Activated naive CD8-positive, alpha-beta T cell (primary cell): ENCODE measurements at regions not wholly inside any gene's neighbourhood (a gene's known extent, or its start where the extent isn't known, plus 50 kb on each side); places are given as distances from the start of the nearest gene placed in this dataset.

Experiments used
- H3K27ac Mint-ChIP-seq: one replicate; pipeline ENCODE4 v1.8.0; 2021; ENCODE audit warnings: mixed read lengths
- H3K27me3 Mint-ChIP-seq: one replicate; pipeline ENCODE4 v1.8.0; 2021; ENCODE audit warnings: mixed read lengths
- H3K36me3 Mint-ChIP-seq: one replicate; pipeline ENCODE4 v1.8.0; 2021; ENCODE audit warnings: mixed read lengths
- H3K4me1 Mint-ChIP-seq: one replicate; pipeline ENCODE4 v1.8.0; 2021; ENCODE audit warnings: low read depth, mixed read lengths
- H3K4me3 Mint-ChIP-seq: one replicate; pipeline ENCODE4 v1.8.0; 2021; ENCODE audit warnings: mild to moderate bottlenecking, mixed read lengths
- H3K9me3 Mint-ChIP-seq: one replicate; pipeline ENCODE4 v1.8.0; 2021; ENCODE audit warnings: low read depth, mixed read lengths

GRCh38 chr1:57796616-57797015, 372.8 kb upstream of the DAB1 start:
- H3K4me3 Mint-ChIP-seq = no peak overlapping the region
- H3K27me3 Mint-ChIP-seq = peaks cover 4% of the 10 kb centered on the region
- H3K27ac Mint-ChIP-seq = no peak overlapping the region

DNA sequence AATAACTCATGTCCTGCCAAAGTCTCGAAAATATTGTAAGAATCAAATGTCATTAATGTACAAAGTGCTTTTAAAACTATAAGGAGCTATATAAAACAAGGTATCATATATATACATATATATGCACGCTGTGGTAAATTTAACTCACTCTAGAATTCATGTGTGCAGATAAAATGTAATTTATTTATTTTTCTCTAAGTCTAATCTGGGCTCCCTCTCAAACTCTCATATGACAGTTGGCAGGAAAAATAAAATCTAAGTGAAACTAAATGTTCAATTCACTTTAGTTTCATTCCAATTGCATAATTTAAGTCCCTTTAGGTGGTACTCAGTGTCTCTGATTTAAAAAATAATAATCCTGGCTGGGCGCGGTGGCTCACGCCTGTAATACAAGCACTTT, 372.0 kb upstream of the DAB1 start:
- peaks cover 4% of the 10 kb centered on the region for H3K27me3 Mint-ChIP-seq
- no peak overlapping the region for H3K27ac Mint-ChIP-seq
- no peaks in the 10 kb centered on the region for H3K9me3 Mint-ChIP-seq
- no peaks in the 10 kb centered on the region for H3K36me3 Mint-ChIP-seq
- H3K4me1 Mint-ChIP-seq = no peaks in the 10 kb centered on the region
- H3K4me3 Mint-ChIP-seq = no peak overlapping the region

More at GRCh38 chr1:57796616-57797015, 372.8 kb upstream of the DAB1 start:
- Mint-ChIP-seq H3K9me3 (no peaks in the 10 kb centered on the region), H3K36me3 (no peaks in the 10 kb centered on the region), H3K4me1 (no peaks in the 10 kb centered on the region)

- Mint-ChIP-seq H3K9me3 (no peaks in the 10 kb centered on the region), H3K36me3 (no peaks in the 10 kb centered on the region), H3K4me1 (no peaks in the 10 kb centered on the region), H3K4me3 (no peak overlapping the region), H3K27me3 (peaks cover 4% of the 10 kb centered on the region), H3K27ac (no peak overlapping the region)
Measured at GRCh38 chr1:57794078-57794477, 370.2 kb upstream of the DAB1 start.

DNA sequence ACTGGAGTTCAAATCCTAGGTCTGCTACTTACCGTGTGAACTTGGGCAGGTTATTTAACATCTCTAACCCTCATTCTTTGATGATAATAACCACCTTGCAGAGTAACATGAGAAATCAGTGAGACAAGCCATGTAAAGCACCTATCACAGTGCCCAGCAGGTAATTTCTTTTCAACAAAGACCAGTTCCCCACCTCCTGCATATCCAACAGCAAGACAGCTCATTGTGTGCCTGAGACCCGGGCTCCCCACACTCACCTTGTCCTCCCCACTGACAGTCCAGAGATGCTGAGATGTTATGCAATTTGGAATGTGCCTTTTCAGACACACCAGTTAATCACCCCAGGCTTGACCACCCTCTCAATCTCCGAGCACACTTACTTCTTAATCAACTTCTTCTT, 367.6 kb upstream of the DAB1 start:
- H3K9me3 Mint-ChIP-seq = no peaks in the 10 kb centered on the region
- no peak overlapping the region for H3K27ac Mint-ChIP-seq
- H3K4me3 Mint-ChIP-seq = no peak overlapping the region
- no peaks in the 10 kb centered on the region for H3K36me3 Mint-ChIP-seq
- no peaks in the 10 kb centered on the region for H3K27me3 Mint-ChIP-seq
- no peaks in the 10 kb centered on the region for H3K4me1 Mint-ChIP-seq

DNA sequence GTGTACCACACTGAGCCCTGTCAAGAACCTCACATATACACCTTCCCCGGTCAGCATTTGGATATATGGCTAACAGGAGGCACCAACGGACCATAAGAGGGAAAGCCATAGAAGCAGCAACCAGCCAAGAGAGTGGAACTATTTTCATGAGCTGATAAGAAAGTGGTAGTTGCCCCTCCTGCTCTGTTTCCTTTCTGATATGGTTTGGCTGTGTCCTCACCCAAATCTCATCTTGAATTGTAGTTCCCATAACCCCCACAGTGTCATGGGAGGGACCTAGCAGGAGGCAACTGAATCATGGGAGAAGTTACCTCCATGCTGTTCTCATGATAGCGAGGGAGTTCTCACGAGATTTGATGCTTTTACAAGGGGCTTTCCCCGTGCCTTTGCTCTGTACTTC, 366.1 kb upstream of the DAB1 start:
- no peak overlapping the region for H3K27ac Mint-ChIP-seq
- no peaks in the 10 kb centered on the region for H3K4me1 Mint-ChIP-seq
- no peaks in the 10 kb centered on the region for H3K9me3 Mint-ChIP-seq
- H3K36me3 Mint-ChIP-seq = no peaks in the 10 kb centered on the region
- H3K4me3 Mint-ChIP-seq = no peak overlapping the region
- peaks cover 4% of the 10 kb centered on the region for H3K27me3 Mint-ChIP-seq

DNA sequence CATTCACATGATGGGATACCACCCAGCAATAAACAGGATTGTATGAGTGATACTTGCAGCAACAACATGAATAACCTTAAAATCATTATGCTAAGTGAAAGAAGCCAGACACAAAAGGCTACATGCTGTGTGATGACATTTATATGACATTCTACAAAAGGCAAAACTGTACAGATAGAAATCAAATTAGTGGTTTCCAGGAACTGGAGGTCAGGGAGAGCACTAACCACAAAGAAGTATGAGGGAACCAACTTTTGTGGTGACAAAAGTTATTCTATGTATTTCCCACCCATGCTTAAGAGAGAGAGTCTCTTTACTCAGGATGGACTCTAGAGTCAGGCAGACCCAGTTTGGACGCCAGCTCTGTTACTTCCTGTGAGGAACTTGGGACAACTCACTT, 364.5 kb upstream of the DAB1 start:
- peaks cover 4% of the 10 kb centered on the region for H3K27me3 Mint-ChIP-seq
- no peaks in the 10 kb centered on the region for H3K36me3 Mint-ChIP-seq
- H3K4me1 Mint-ChIP-seq = no peaks in the 10 kb centered on the region
- H3K27ac Mint-ChIP-seq = no peak overlapping the region
- H3K9me3 Mint-ChIP-seq = no peaks in the 10 kb centered on the region
- H3K4me3 Mint-ChIP-seq = no peak overlapping the region

DNA sequence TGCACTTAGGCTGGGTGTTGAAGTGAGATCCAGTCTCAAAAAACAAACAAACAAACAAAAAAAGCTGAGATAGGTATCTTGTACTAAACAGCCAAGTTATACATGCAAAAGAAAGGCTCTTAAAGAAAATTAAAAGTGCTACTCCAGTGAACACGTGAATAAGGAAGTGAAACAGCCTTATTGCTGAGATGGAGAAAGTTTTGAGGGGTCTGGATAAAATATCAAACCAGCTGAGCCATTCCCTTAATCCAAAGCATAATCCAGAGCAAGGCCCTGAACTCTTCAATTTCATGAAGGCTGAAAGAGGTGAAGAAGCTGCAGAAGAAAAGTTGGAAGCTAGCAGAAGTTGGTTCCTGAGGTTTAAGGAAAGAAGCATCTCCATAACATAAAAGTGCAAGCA, 360.5 kb upstream of the DAB1 start:
- Mint-ChIP-seq H3K4me1 (no peaks in the 10 kb centered on the region), H3K27ac (no peak overlapping the region), H3K27me3 (peaks cover 4% of the 10 kb centered on the region), H3K4me3 (no peak overlapping the region), H3K36me3 (no peaks in the 10 kb centered on the region), H3K9me3 (no peaks in the 10 kb centered on the region)

DNA sequence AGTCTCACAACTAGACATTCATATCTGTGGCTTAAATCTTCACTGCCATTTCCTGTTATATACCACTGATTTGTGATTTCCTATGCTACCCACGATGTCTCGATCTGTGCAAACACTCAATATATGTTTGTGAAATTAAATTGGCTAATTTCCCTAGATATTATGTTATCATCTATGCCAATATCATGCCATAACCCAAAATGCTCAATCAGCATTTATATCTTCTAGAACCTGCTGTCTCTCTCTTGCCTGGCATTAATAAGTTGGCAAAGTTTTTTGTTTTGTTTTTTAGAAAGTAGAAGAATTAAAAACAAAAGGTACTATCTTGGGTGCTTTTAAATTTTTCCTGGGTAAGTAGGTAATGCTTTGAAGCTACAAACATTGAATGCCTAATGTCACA, 358.5 kb upstream of the DAB1 start:
- Mint-ChIP-seq H3K27me3 (peaks cover 4% of the 10 kb centered on the region), H3K4me1 (no peaks in the 10 kb centered on the region), H3K27ac (no peak overlapping the region), H3K36me3 (no peaks in the 10 kb centered on the region), H3K4me3 (no peak overlapping the region), H3K9me3 (no peaks in the 10 kb centered on the region)

DNA sequence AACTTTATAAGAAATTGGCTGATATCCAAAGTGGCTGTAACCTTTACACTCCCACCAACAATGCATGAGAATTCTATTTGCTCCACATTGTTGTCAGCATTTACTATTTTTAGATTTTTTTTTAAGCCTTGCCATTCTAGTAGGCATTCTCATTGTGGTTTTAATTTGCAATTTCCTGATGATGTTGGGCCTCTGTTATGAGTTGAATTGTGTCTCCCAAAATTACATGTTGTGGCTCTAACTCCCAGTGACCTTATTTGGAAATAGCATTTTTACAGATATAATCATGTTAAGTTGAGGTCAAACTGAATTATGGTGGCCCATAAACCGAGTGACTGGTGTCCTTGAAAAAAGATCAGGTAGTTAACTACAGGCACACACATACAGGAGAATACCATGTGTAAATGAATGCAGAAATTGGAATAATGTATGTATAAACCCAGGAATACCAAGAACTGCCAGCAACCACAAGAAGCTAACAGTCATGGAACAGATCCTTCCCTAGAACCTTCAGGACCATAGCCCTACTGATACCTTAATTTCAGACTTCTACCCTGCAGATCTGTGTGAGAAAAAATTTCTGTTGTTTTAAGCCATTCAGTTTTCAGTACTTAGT, 348.8 kb upstream of the DAB1 start:
- H3K4me3 Mint-ChIP-seq = no peak overlapping the region
- no peaks in the 10 kb centered on the region for H3K9me3 Mint-ChIP-seq
- H3K4me1 Mint-ChIP-seq = no peaks in the 10 kb centered on the region
- no peak overlapping the region for H3K27ac Mint-ChIP-seq
- H3K27me3 Mint-ChIP-seq = peaks cover 2% of the 10 kb centered on the region
- H3K36me3 Mint-ChIP-seq = peaks cover 2% of the 10 kb centered on the region

- Mint-ChIP-seq H3K27me3 (peaks cover 3% of the 10 kb centered on the region), H3K4me3 (no peak overlapping the region), H3K9me3 (no peaks in the 10 kb centered on the region), H3K36me3 (peaks cover 2% of the 10 kb centered on the region), H3K27ac (no peak overlapping the region), H3K4me1 (no peaks in the 10 kb centered on the region)
Measured at GRCh38 chr1:57770772-57771171, 346.9 kb upstream of the DAB1 start.

DNA sequence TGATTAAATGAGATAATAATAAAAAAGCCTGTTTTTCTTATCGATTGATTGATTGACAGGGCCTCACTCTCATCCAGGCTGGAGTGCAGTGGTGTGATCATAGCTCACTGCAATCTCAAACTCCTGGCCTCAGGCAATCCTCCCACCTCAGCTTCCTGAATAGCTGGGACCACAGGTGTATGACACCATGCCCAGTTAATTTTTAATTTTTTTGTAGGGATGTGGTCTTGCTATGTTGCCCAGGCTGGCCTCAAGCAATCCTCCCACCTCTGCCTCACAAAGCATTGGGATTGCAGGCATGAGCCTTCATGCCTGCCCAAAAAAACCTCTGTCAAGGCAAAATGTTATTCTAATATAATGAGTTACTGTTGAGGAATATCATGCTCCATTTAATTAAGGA, 346.4 kb upstream of the DAB1 start:
- Mint-ChIP-seq H3K36me3 (peaks cover 2% of the 10 kb centered on the region), H3K27me3 (peaks cover 3% of the 10 kb centered on the region), H3K9me3 (no peaks in the 10 kb centered on the region), H3K4me3 (no peak overlapping the region), H3K4me1 (no peaks in the 10 kb centered on the region), H3K27ac (no peak overlapping the region)

GRCh38 chr1:57761628-57762027, 337.8 kb upstream of the DAB1 start:
- no peak overlapping the region for H3K27ac Mint-ChIP-seq
- no peak overlapping the region for H3K4me3 Mint-ChIP-seq
- no peaks in the 10 kb centered on the region for H3K4me1 Mint-ChIP-seq
- no peaks in the 10 kb centered on the region for H3K36me3 Mint-ChIP-seq
- no peaks in the 10 kb centered on the region for H3K27me3 Mint-ChIP-seq
- H3K9me3 Mint-ChIP-seq = no peaks in the 10 kb centered on the region

- H3K36me3 Mint-ChIP-seq = no peaks in the 10 kb centered on the region
- no peak overlapping the region for H3K27ac Mint-ChIP-seq
- H3K4me1 Mint-ChIP-seq = no peaks in the 10 kb centered on the region
- H3K27me3 Mint-ChIP-seq = peaks cover 3% of the 10 kb centered on the region
- no peaks in the 10 kb centered on the region for H3K9me3 Mint-ChIP-seq
- H3K4me3 Mint-ChIP-seq = no peak overlapping the region
Measured at GRCh38 chr1:57752843-57753242, 329.0 kb upstream of the DAB1 start.

DNA sequence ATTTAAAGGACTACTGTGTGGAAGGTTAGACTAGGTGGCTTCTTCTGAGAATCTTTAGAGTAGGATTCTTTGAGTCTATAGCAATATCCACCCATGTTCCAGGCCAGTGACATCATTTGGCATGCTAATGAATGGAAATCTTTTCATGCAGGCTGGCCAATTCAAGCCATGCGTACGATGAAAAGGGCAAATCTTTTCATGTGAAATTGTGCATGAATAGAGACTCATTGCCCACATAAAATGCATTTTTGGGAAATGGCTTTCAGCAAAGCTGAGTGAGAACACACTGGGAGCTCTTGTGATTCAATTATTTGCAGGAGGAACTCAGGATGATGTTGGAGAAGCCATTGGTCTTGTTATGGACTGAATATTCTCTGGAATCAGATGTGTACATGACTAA, 324.9 kb upstream of the DAB1 start:
- peaks cover 7% of the 10 kb centered on the region for H3K27me3 Mint-ChIP-seq
- no peak overlapping the region for H3K4me3 Mint-ChIP-seq
- H3K4me1 Mint-ChIP-seq = no peaks in the 10 kb centered on the region
- H3K9me3 Mint-ChIP-seq = no peaks in the 10 kb centered on the region
- no peak overlapping the region for H3K27ac Mint-ChIP-seq
- no peaks in the 10 kb centered on the region for H3K36me3 Mint-ChIP-seq

GRCh38 chr1:57747818-57748217, 324.0 kb upstream of the DAB1 start:
- Mint-ChIP-seq H3K4me3 (no peak overlapping the region), H3K27me3 (peaks cover 7% of the 10 kb centered on the region), H3K27ac (no peak overlapping the region), H3K36me3 (no peaks in the 10 kb centered on the region), H3K4me1 (no peaks in the 10 kb centered on the region), H3K9me3 (no peaks in the 10 kb centered on the region)

GRCh38 chr1:57741521-57741920, 317.7 kb upstream of the DAB1 start:
- Mint-ChIP-seq H3K4me3 (no peak overlapping the region), H3K36me3 (no peaks in the 10 kb centered on the region), H3K4me1 (no peaks in the 10 kb centered on the region), H3K27ac (no peak overlapping the region), H3K27me3 (peaks cover 5% of the 10 kb centered on the region), H3K9me3 (no peaks in the 10 kb centered on the region)
